ENCODE measurements at regions not wholly inside any gene's neighbourhood (a gene's known extent, or its start where the extent isn't known, plus 50 kb on each side); places are given as distances from the start of the nearest gene placed in this dataset.

DNA sequence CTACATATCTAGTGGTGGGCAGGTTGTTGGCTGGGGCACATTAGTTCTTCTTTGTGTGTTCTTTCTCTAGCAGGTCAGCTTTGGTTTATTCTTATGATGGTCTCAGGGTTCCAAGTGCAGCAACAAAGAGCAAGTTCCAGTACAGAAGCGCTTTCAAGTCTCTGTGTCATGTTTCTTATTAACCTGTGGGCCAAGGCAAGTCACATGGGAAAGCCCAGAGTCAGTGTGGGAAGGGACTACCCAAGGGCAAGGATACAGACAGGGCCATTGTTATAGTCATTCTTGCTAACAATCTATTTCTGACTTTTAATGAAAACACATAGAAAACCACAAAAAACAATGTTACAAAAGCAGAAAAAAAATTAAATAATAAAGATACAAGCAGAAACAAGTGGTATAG lies 754.6 kb downstream of the TBC1D22A start:
- TF ChIP-seq, protein P1, sequence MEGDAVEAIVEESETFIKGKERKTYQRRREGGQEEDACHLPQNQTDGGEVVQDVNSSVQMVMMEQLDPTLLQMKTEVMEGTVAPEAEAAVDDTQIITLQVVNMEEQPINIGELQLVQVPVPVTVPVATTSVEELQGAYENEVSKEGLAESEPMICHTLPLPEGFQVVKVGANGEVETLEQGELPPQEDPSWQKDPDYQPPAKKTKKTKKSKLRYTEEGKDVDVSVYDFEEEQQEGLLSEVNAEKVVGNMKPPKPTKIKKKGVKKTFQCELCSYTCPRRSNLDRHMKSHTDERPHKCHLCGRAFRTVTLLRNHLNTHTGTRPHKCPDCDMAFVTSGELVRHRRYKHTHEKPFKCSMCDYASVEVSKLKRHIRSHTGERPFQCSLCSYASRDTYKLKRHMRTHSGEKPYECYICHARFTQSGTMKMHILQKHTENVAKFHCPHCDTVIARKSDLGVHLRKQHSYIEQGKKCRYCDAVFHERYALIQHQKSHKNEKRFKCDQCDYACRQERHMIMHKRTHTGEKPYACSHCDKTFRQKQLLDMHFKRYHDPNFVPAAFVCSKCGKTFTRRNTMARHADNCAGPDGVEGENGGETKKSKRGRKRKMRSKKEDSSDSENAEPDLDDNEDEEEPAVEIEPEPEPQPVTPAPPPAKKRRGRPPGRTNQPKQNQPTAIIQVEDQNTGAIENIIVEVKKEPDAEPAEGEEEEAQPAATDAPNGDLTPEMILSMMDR (IDR thresholded peaks at IDR 0.05), result no peak
- no peak for TF ChIP-seq ZFX (IDR thresholded peaks at IDR 0.05; ENCODE audit: borderline replicate concordance)
